ENCODE measurements at regions not wholly inside any gene's neighbourhood (a gene's known extent, or its start where the extent isn't known, plus 50 kb on each side); places are given as distances from the start of the nearest gene placed in this dataset.

- CTCF ChIA-PET: no interaction called here
Measured at GRCh38 chr6:14702678-14703077, 543.2 kb upstream of the JARID2 start.

GRCh38 chr6:14703586-14703985 lies 542.3 kb upstream of the JARID2 start:
- no peaks in the 10 kb centered on the region for H3K27me3 Mint-ChIP-seq
- TF ChIP-seq CTCF (IDR thresholded peaks at IDR 0.05): no peak
- H3K4me1 Mint-ChIP-seq: peaks cover 7% of the 10 kb centered on the region
- ATAC-seq (ENCODE audit: low read depth): no peak
- H3K27ac Mint-ChIP-seq: no peak overlapping the region
- POLR2A ChIA-PET: interaction anchor here (0.6 kb wide), 1 partner anchor 18 kb away, joined by 4 read pairs; no protein-coding TSS in a partner anchor
- H3K9me3 Mint-ChIP-seq: peaks cover 4% of the 10 kb centered on the region
- DNase-seq: no peak
- CTCF ChIA-PET: interaction anchor here (0.6 kb wide), 1 partner anchor 68 kb away, joined by 4 read pairs; no protein-coding TSS in a partner anchor
- H3K4me3 Mint-ChIP-seq: no peak overlapping the region
- H3K36me3 Mint-ChIP-seq (ENCODE audit: low read depth): no peaks in the 10 kb centered on the region
- intact Hi-C loops (cut with micrococcal nuclease): no loop called here

More at GRCh38 chr6:14702678-14703077, 543.2 kb upstream of the JARID2 start:
- POLR2A ChIA-PET: no interaction called here
- intact Hi-C loops (cut with micrococcal nuclease): no loop called here
- peaks cover 5% of the 10 kb centered on the region for H3K4me1 Mint-ChIP-seq
- DNase-seq (no peak), ATAC-seq (ENCODE audit: low read depth) (no peak)
- no peaks in the 10 kb centered on the region for H3K36me3 Mint-ChIP-seq (ENCODE audit: low read depth)
- TF ChIP-seq CTCF (IDR thresholded peaks at IDR 0.05): no peak
- peaks cover 4% of the 10 kb centered on the region for H3K9me3 Mint-ChIP-seq
- H3K4me3 Mint-ChIP-seq: no peak overlapping the region
- no peak overlapping the region for H3K27ac Mint-ChIP-seq
- H3K27me3 Mint-ChIP-seq: no peaks in the 10 kb centered on the region

DNA sequence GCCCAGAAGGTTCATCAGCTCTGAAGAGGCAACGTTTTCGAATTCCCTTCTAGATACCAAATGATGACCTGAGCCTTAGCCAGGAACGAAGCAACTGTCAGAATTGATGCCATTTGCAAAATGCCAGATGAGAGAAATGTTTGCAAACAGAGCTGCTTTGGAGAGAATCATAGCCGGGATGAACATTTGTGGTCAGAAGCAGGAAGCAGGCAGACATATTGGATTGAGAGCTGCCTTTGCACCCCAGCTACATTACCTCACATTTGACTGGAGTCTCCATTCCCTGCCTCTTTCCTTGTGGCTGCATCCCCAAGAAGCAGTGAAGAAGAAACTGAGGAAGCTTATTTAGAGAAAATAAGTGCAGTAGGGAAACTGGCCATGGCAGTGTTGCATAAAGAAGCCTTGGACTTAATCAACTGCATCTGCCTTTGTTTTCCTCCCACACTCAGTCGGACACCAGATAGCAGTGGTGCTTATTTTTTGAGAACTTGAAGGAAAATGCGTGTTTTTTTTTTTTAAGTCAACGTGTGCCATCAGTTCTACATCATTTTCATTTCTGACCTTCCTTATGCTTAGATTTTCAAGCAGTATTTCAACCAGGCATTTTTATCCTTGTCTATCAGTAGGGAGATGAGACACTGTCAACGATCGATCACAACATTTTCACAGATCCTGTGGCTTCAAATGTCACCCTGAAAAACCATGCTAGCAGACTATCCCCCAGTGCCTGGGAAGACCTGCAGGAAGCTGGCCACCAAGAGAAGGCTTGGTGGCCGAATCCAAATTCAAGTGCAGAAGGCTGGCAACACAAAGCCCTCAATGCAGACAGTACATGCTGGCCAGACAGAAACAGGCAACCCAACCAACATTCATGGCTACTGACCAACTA lies 541.2 kb upstream of the JARID2 start:
- Mint-ChIP-seq H3K27me3 (no peaks in the 10 kb centered on the region), H3K4me1 (peaks cover 7% of the 10 kb centered on the region), H3K9me3 (peaks cover 4% of the 10 kb centered on the region), H3K4me3 (no peak overlapping the region), H3K27ac (no peak overlapping the region), H3K36me3 (ENCODE audit: low read depth) (no peaks in the 10 kb centered on the region)
- ATAC-seq (ENCODE audit: low read depth) (no peak), DNase-seq (no peak)
- intact Hi-C loops (cut with micrococcal nuclease): no loop called here
- ChIA-PET CTCF (interaction anchor here (0.6 kb wide), 1 partner anchor 67 kb away, joined by 4 read pairs; no protein-coding TSS in a partner anchor), POLR2A (no interaction called here)
- TF ChIP-seq CTCF (IDR thresholded peaks at IDR 0.05): no peak

DNA sequence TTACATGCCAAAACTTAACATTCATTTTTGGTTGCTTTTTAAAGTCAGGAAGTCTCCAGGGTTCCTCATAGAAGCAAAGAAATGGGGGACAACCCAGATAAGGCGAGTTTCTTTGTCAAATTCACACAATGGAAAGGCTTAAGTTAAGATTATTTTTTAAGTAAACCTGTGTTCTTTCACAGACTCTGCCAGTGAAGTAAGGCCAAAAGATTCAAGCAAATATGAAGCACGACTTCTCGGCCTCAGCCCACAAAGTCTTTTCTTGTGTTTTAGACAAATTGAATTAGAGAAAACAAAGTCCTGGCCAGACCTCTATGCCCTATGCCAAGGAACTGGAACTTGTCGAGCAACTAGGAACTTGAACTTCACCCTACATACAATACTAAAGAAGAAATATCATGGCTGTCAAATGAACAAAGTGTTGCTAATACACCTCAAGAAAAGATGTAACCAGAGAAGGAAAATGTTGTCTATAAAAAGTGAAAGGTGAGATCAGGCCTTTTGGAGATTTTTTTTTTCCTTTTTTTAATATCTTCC lies 540.0 kb upstream of the JARID2 start:
- no peak for TF ChIP-seq CTCF (IDR thresholded peaks at IDR 0.05)
- H3K9me3 Mint-ChIP-seq: peaks cover 6% of the 10 kb centered on the region
- no peaks in the 10 kb centered on the region for H3K27me3 Mint-ChIP-seq
- ATAC-seq (ENCODE audit: low read depth) (no peak), DNase-seq (no peak)
- POLR2A ChIA-PET: no interaction called here
- H3K4me1 Mint-ChIP-seq: peaks cover 8% of the 10 kb centered on the region
- H3K36me3 Mint-ChIP-seq (ENCODE audit: low read depth): no peaks in the 10 kb centered on the region
- no peak overlapping the region for H3K27ac Mint-ChIP-seq
- H3K4me3 Mint-ChIP-seq: no peak overlapping the region
- intact Hi-C loops (cut with micrococcal nuclease): no loop called here
- CTCF ChIA-PET: no interaction called here

- Mint-ChIP-seq H3K4me1 (peaks cover 14% of the 10 kb centered on the region), H3K27me3 (no peaks in the 10 kb centered on the region), H3K4me3 (no peak overlapping the region), H3K27ac (no peak overlapping the region), H3K36me3 (ENCODE audit: low read depth) (no peaks in the 10 kb centered on the region), H3K9me3 (peaks cover 6% of the 10 kb centered on the region)
- intact Hi-C loops (cut with micrococcal nuclease): no loop called here
- no peak for TF ChIP-seq CTCF (IDR thresholded peaks at IDR 0.05)
- no peak for DNase-seq
- CTCF ChIA-PET: no interaction called here
- POLR2A ChIA-PET: no interaction called here
- ATAC-seq (ENCODE audit: low read depth): no peak
Measured at GRCh38 chr6:14706378-14706929, 539.4 kb upstream of the JARID2 start.

Data from activated B cell treated with CpG ODN at 0.5 μM for 24 hours (primary cell).